ENCODE measurements at regions not wholly inside any gene's neighbourhood (a gene's known extent, or its start where the extent isn't known, plus 50 kb on each side); places are given as distances from the start of the nearest gene placed in this dataset.

DNA sequence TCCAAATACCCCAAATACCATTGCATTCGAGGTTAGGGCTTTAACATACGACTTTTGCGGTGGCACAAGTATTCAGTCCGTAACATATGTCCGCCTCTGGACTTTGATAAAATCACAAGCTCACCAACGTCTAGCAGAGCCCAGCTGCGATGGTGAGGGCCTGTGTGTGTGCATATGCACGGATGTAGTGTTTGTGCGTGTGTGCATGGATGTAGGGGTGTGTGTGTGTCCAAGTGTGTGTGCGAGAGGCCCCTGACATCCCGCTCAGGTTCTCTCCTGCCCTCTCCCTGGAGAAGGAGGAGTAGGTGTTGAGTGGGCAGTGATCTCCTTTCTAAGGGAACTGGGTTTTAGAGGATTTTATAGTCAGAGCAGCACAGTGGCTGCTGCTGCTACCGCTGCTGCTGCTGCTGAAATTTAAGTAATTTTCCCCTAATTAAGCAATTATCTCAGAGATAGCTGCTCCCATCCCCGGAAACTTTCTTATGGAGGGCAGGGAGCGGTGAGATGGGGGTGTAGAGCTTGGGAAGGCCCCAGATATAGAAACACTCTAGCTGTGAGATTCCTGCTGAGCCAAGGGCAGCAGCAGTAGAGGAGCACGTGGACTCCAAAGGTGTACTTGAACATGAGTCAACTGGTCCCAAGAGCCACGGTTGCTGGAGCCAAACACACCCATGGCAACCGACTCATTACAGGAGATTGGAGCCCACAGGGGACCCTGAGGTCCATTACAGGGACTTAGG is 121.7 kb upstream of the SDK2 start:
- no peak overlapping the region for H3K27ac Mint-ChIP-seq
- H3K27me3 Mint-ChIP-seq, result peaks cover 9% of the 10 kb centered on the region
- H3K36me3 Mint-ChIP-seq (ENCODE audit: low read depth), result no peaks in the 10 kb centered on the region
- DNase-seq (no peak), ATAC-seq (ENCODE audit: low read depth) (no peak)
- ChIA-PET CTCF (no interaction called here), POLR2A (no interaction called here)
- H3K4me3 Mint-ChIP-seq, result no peak overlapping the region
- no peaks in the 10 kb centered on the region for H3K9me3 Mint-ChIP-seq
- intact Hi-C loops (cut with micrococcal nuclease), result no loop called here
- no peak for TF ChIP-seq CTCF (IDR thresholded peaks at IDR 0.05)
- H3K4me1 Mint-ChIP-seq, result no peaks in the 10 kb centered on the region

- Mint-ChIP-seq H3K4me1 (no peaks in the 10 kb centered on the region), H3K4me3 (no peak overlapping the region), H3K27ac (no peak overlapping the region), H3K36me3 (ENCODE audit: low read depth) (no peaks in the 10 kb centered on the region), H3K27me3 (peaks cover 9% of the 10 kb centered on the region), H3K9me3 (no peaks in the 10 kb centered on the region)
- ATAC-seq (ENCODE audit: low read depth), result no peak
- TF ChIP-seq CTCF (IDR thresholded peaks at IDR 0.05), result no peak
- CTCF ChIA-PET, result no interaction called here
- intact Hi-C loops (cut with micrococcal nuclease), result no loop called here
- POLR2A ChIA-PET, result no interaction called here
- DNase-seq, result no peak
Observed at GRCh38 chr17:73767696-73768095, 123.5 kb upstream of the SDK2 start.

DNA sequence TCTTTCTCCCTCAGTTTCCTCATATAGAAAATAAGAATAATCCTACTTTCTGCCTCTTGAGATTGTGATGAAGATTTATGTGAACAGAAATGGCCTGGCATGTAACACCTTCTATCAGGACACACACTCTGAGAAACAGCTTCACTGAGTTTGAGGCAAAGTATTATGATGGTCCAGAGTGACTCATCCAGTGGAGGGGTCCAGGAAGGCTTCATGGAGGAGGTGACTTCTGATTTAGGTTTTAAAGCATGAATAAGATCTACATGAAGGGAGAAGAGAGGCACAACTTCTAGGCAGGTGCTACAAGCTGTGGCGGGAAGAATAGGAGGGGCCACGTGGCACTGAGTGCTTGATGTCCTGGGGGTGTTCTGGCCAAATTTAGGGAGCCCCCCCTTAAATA is 124.4 kb upstream of the SDK2 start:
- CTCF ChIA-PET, result no interaction called here
- ATAC-seq (ENCODE audit: low read depth) (no peak), DNase-seq (no peak)
- intact Hi-C loops (cut with micrococcal nuclease), result no loop called here
- H3K27me3 Mint-ChIP-seq, result peaks cover 9% of the 10 kb centered on the region
- no peaks in the 10 kb centered on the region for H3K4me1 Mint-ChIP-seq
- POLR2A ChIA-PET, result no interaction called here
- TF ChIP-seq CTCF (IDR thresholded peaks at IDR 0.05), result no peak
- H3K36me3 Mint-ChIP-seq (ENCODE audit: low read depth), result no peaks in the 10 kb centered on the region
- no peak overlapping the region for H3K4me3 Mint-ChIP-seq
- no peaks in the 10 kb centered on the region for H3K9me3 Mint-ChIP-seq
- H3K27ac Mint-ChIP-seq, result no peak overlapping the region

- ChIA-PET POLR2A (no interaction called here), CTCF (no interaction called here)
- Mint-ChIP-seq H3K27ac (no peak overlapping the region), H3K36me3 (ENCODE audit: low read depth) (no peaks in the 10 kb centered on the region), H3K4me1 (no peaks in the 10 kb centered on the region), H3K27me3 (peaks cover 9% of the 10 kb centered on the region), H3K4me3 (no peak overlapping the region), H3K9me3 (no peaks in the 10 kb centered on the region)
- TF ChIP-seq CTCF (IDR thresholded peaks at IDR 0.05), result no peak
- ATAC-seq (ENCODE audit: low read depth) (no peak), DNase-seq (no peak)
- intact Hi-C loops (cut with micrococcal nuclease), result no loop called here
Observed at GRCh38 chr17:73769479-73769878, 125.2 kb upstream of the SDK2 start.

DNA sequence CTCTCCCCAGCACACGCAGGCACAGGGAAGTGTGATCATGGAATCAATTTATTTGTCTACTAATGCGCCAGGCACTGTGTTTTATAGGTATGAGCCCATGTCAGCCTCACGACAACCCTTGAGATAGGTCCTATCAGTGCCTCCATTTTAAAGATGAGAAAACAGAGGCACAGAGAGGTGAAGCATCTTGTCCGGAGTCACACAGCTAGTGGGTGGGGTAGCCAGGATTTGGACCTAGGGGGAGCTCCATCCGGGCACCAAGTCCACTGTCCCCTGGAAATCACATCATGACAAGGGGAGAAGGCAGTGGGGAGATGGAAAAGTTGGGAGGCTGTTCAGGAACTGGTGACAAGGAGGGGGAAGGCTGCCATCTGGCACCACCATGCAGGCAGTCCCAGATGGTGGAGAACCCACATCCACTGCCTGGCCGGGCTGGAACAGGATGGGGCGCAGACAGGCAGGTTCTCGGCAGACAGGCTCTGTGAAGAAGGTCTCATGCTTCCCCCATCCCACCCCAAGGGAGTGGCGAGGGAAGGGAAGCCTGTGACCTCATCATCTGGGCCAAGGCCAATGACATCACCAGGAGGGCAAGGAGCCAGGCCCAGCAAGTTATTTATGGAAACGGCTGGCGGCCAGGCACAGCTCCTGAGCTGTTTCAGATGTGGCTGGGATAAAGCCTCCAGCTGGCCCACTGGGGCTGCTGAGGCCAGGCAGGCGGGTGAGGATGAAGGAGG is 126.0 kb upstream of the SDK2 start:
- H3K4me3 Mint-ChIP-seq, result no peak overlapping the region
- TF ChIP-seq CTCF (IDR thresholded peaks at IDR 0.05), result no peak
- ATAC-seq (ENCODE audit: low read depth), result no peak
- no peaks in the 10 kb centered on the region for H3K36me3 Mint-ChIP-seq (ENCODE audit: low read depth)
- ChIA-PET POLR2A (no interaction called here), CTCF (no interaction called here)
- peaks cover 9% of the 10 kb centered on the region for H3K27me3 Mint-ChIP-seq
- no peaks in the 10 kb centered on the region for H3K4me1 Mint-ChIP-seq
- H3K9me3 Mint-ChIP-seq, result no peaks in the 10 kb centered on the region
- no peak overlapping the region for H3K27ac Mint-ChIP-seq
- no peak for DNase-seq
- intact Hi-C loops (cut with micrococcal nuclease), result no loop called here
